ENCODE measurements at regions not wholly inside any gene's neighbourhood (a gene's known extent, or its start where the extent isn't known, plus 50 kb on each side); places are given as distances from the start of the nearest gene placed in this dataset.

- Histone ChIP-seq H3K27me3 (ENCODE audit: control insufficient read depth, insufficient read depth, low read length) (no peaks in the 10 kb centered on the region), H3K27ac (ENCODE audit: low read length) (no peak overlapping the region), H3K4me3 (ENCODE audit: low read length) (no peak overlapping the region), H3K4me1 (ENCODE audit: control insufficient read depth, insufficient read depth, low read length) (no peaks in the 10 kb centered on the region), H3K9me3 (ENCODE audit: control insufficient read depth, insufficient read depth, low read length) (no peaks in the 10 kb centered on the region), H3K36me3 (ENCODE audit: control insufficient read depth, insufficient read depth, low read length) (no peaks in the 10 kb centered on the region)
- intact Hi-C loops (cut with micrococcal nuclease), result no loop called here
- H3K4me1 Mint-ChIP-seq, result no peaks in the 10 kb centered on the region
- no peaks in the 10 kb centered on the region for H3K36me3 Mint-ChIP-seq
- H3K4me3 Mint-ChIP-seq, result no peak overlapping the region
- DNase-seq (no peak), ATAC-seq (no peak)
- 88% methylated on average over 1 of the region's 2 CpGs for WGBS (ENCODE audit: insufficient coverage)
- TF ChIP-seq CTCF (IDR thresholded peaks at IDR 0.05), result no peak
- H3K9me3 Mint-ChIP-seq, result no peaks in the 10 kb centered on the region
- H3K27ac Mint-ChIP-seq, result no peak overlapping the region
- H3K27me3 Mint-ChIP-seq (ENCODE audit: low read depth in 2 of 2), result peaks cover 0 to 12% of the 10 kb centered on the region in 2 donors
Observed at GRCh38 chr6:154561750-154562149, 51.3 kb upstream of the CNKSR3 start.

- ATAC-seq (no peak), DNase-seq (no peak)
- no peaks in the 10 kb centered on the region for H3K4me1 Mint-ChIP-seq
- 93% methylated on average over 5 of the region's 5 CpGs for WGBS (ENCODE audit: insufficient coverage)
- TF ChIP-seq CTCF (IDR thresholded peaks at IDR 0.05), result no peak
- intact Hi-C loops (cut with micrococcal nuclease), result no loop called here
- H3K27ac Mint-ChIP-seq, result no peak overlapping the region
- Histone ChIP-seq H3K27ac (ENCODE audit: low read length) (no peak overlapping the region), H3K4me1 (ENCODE audit: control insufficient read depth, insufficient read depth, low read length) (no peaks in the 10 kb centered on the region), H3K36me3 (ENCODE audit: control insufficient read depth, insufficient read depth, low read length) (no peaks in the 10 kb centered on the region), H3K4me3 (ENCODE audit: low read length) (no peak overlapping the region), H3K9me3 (ENCODE audit: control insufficient read depth, insufficient read depth, low read length) (no peaks in the 10 kb centered on the region), H3K27me3 (ENCODE audit: control insufficient read depth, insufficient read depth, low read length) (no peaks in the 10 kb centered on the region)
- no peaks in the 10 kb centered on the region for H3K36me3 Mint-ChIP-seq
- H3K4me3 Mint-ChIP-seq, result no peak overlapping the region
- H3K27me3 Mint-ChIP-seq (ENCODE audit: low read depth in 2 of 2), result peaks cover 0 to 9% of the 10 kb centered on the region in 2 donors
- H3K9me3 Mint-ChIP-seq, result no peaks in the 10 kb centered on the region
Observed at GRCh38 chr6:154565331-154565730, 54.8 kb upstream of the CNKSR3 start.

- Histone ChIP-seq H3K4me1 (ENCODE audit: control insufficient read depth, insufficient read depth, low read length) (no peaks in the 10 kb centered on the region), H3K27me3 (ENCODE audit: control insufficient read depth, insufficient read depth, low read length) (no peaks in the 10 kb centered on the region), H3K9me3 (ENCODE audit: control insufficient read depth, insufficient read depth, low read length) (no peaks in the 10 kb centered on the region), H3K36me3 (ENCODE audit: control insufficient read depth, insufficient read depth, low read length) (no peaks in the 10 kb centered on the region), H3K27ac (ENCODE audit: low read length) (no peak overlapping the region), H3K4me3 (ENCODE audit: low read length) (no peak overlapping the region)
- TF ChIP-seq CTCF (IDR thresholded peaks at IDR 0.05), result no peak
- Mint-ChIP-seq H3K27me3 (ENCODE audit: low read depth in 2 of 2) (peaks cover 0 to 5% of the 10 kb centered on the region in 2 donors), H3K9me3 (no peaks in the 10 kb centered on the region), H3K27ac (no peak overlapping the region), H3K4me3 (no peak overlapping the region), H3K36me3 (no peaks in the 10 kb centered on the region), H3K4me1 (no peaks in the 10 kb centered on the region)
- 92% methylated on average over 2 of the region's 2 CpGs for WGBS (ENCODE audit: insufficient coverage)
- no peak for DNase-seq
- intact Hi-C loops (cut with micrococcal nuclease), result no loop called here
- no peak for ATAC-seq
Observed at GRCh38 chr6:154566866-154567265, 56.4 kb upstream of the CNKSR3 start.

- no peak for ATAC-seq
- 90% methylated on average over 5 of the region's 6 CpGs for WGBS (ENCODE audit: insufficient coverage)
- Histone ChIP-seq H3K27me3 (ENCODE audit: control insufficient read depth, insufficient read depth, low read length) (no peaks in the 10 kb centered on the region), H3K4me1 (ENCODE audit: control insufficient read depth, insufficient read depth, low read length) (no peaks in the 10 kb centered on the region), H3K4me3 (ENCODE audit: low read length) (no peak overlapping the region), H3K36me3 (ENCODE audit: control insufficient read depth, insufficient read depth, low read length) (no peaks in the 10 kb centered on the region), H3K27ac (ENCODE audit: low read length) (no peak overlapping the region), H3K9me3 (ENCODE audit: control insufficient read depth, insufficient read depth, low read length) (no peaks in the 10 kb centered on the region)
- intact Hi-C loops (cut with micrococcal nuclease), result no loop called here
- H3K27ac Mint-ChIP-seq, result no peak overlapping the region
- TF ChIP-seq CTCF (IDR thresholded peaks at IDR 0.05), result no peak
- no peaks in the 10 kb centered on the region for H3K9me3 Mint-ChIP-seq
- DNase-seq, result no peak
- H3K36me3 Mint-ChIP-seq, result no peaks in the 10 kb centered on the region
- no peak overlapping the region for H3K4me3 Mint-ChIP-seq
- no peaks in the 10 kb centered on the region for H3K4me1 Mint-ChIP-seq
- H3K27me3 Mint-ChIP-seq (ENCODE audit: low read depth in 2 of 2), result peaks cover 0 to 5% of the 10 kb centered on the region in 2 donors
Observed at GRCh38 chr6:154567695-154568220, 57.3 kb upstream of the CNKSR3 start.

All from natural killer cell (primary cell).